CD14-positive monocyte (primary cell): ENCODE measurements at regions not wholly inside any gene's neighbourhood (a gene's known extent, or its start where the extent isn't known, plus 50 kb on each side); places are given as distances from the start of the nearest gene placed in this dataset.

Source experiments
- DNase-seq, 3 donors: peaks; one replicate each; pipeline ENCODE4 v3.0.0-alpha.2; 2011 to 2022
- H2AFZ ChIP-seq: 2 replicates; pipeline ENCODE4 v1.6.0; 2012; ENCODE audit warnings: mild to moderate bottlenecking, low read depth, low read length, inconsistent platforms; ENCODE audit not compliant: insufficient read depth, poor library complexity, severe bottlenecking
- H3K27ac ChIP-seq, 2 donors: 1 replicate in 1 of 2; 2 replicates in 1 of 2; pipeline ENCODE4 v1.5.1; 2012 to 2013; ENCODE audit warnings: low read length in 2 of 2, control low read depth in 1 of 2, inconsistent platforms in 1 of 2, low read depth in 1 of 2, mild to moderate bottlenecking in 1 of 2
- H3K27me3 ChIP-seq, 2 donors: one replicate each; pipeline versions ENCODE4 v1.6.0 to v1.6.1; 2011 to 2013; ENCODE audit warnings: low read length in 2 of 2; ENCODE audit not compliant: control insufficient read depth in 2 of 2, insufficient read depth in 2 of 2
- H3K36me3 ChIP-seq, 2 donors: replicated peaks in 1 of 2; 1 replicate in 1 of 2; 2 replicates in 1 of 2; pipeline versions ENCODE4 v1.5.1 to v1.6.1; 2012 to 2013; ENCODE audit warnings: low read length in 2 of 2, control low read depth in 1 of 2, inconsistent platforms in 1 of 2, mild to moderate bottlenecking in 1 of 2; ENCODE audit not compliant: insufficient read depth in 2 of 2, control insufficient read depth in 1 of 2
- H3K4me1 ChIP-seq, 2 donors: 1 replicate in 1 of 2; 2 replicates in 1 of 2; pipeline versions ENCODE4 v1.5.1 to v1.6.1; 2012 to 2013; ENCODE audit warnings: low read length in 2 of 2, control low read depth in 1 of 2, inconsistent platforms in 1 of 2, mild to moderate bottlenecking in 1 of 2, moderate library complexity in 1 of 2; ENCODE audit not compliant: insufficient read depth in 2 of 2, control insufficient read depth in 1 of 2
- H3K4me2 ChIP-seq: replicated peaks from 2 replicates; pipeline ENCODE3; 2012; ENCODE audit warnings: low read length, moderate library complexity, mild to moderate bottlenecking; ENCODE audit not compliant: poor library complexity, severe bottlenecking; ENCODE audit errors: extremely low read depth
- H3K4me3 ChIP-seq, 3 experiments: fragments of 200-600 bp in 1 of 3; sonication (generic) in 1 of 3; replicated peaks in 1 of 3; 1 replicate in 2 of 3; 2 replicates in 1 of 3; pipeline ENCODE4 v1.5.1; 2011 to 2013; ENCODE audit warnings: low read length in 3 of 3, mild to moderate bottlenecking in 3 of 3, control low read depth in 2 of 3, low read depth in 2 of 3, inconsistent platforms in 1 of 3, moderate library complexity in 1 of 3
- H3K79me2 ChIP-seq: 2 replicates; pipeline ENCODE4 v1.6.0; 2012; ENCODE audit warnings: mild to moderate bottlenecking, control low read depth, inconsistent platforms, low read length, moderate library complexity; ENCODE audit not compliant: insufficient read depth
- H3K9ac ChIP-seq: 2 replicates; pipeline ENCODE4 v1.6.0; 2017; ENCODE audit warnings: low read length, mild to moderate bottlenecking; ENCODE audit not compliant: insufficient read depth, poor library complexity, severe bottlenecking
- H3K9me3 ChIP-seq, 2 donors: replicated peaks in 1 of 2; 1 replicate in 1 of 2; 2 replicates in 1 of 2; pipeline versions ENCODE4 v1.5.1 to v1.6.1; 2012 to 2013; ENCODE audit warnings: low read length in 2 of 2, control low read depth in 1 of 2; ENCODE audit not compliant: control insufficient read depth in 1 of 2, insufficient read depth in 1 of 2
- H4K20me1 ChIP-seq: 2 replicates; pipeline ENCODE4 v1.6.0; 2012; ENCODE audit warnings: mild to moderate bottlenecking, low read length, control low read depth, moderate library complexity; ENCODE audit not compliant: insufficient read depth
- H3K27ac Mint-ChIP-seq, 7 donors: one replicate each; pipeline ENCODE4 v1.8.0; 2020; ENCODE audit warnings: mild to moderate bottlenecking in 7 of 7, mixed read lengths in 7 of 7, moderate library complexity in 6 of 7, inconsistent platforms in 2 of 7
- H3K27me3 Mint-ChIP-seq, 3 donors: one replicate each; pipeline ENCODE4 v1.8.0; 2021 to 2022; ENCODE audit warnings: low read depth in 3 of 3, mild to moderate bottlenecking in 3 of 3, mixed read lengths in 3 of 3, moderate library complexity in 3 of 3, inconsistent platforms in 1 of 3
- H3K36me3 Mint-ChIP-seq, 2 donors: one replicate each; pipeline ENCODE4 v1.8.0; 2020; ENCODE audit warnings: mixed read lengths in 2 of 2, inconsistent platforms in 1 of 2, mild to moderate bottlenecking in 1 of 2
- H3K4me1 Mint-ChIP-seq: one replicate; pipeline ENCODE4 v1.8.0; 2020; ENCODE audit warnings: mild to moderate bottlenecking, mixed read lengths
- H3K4me3 Mint-ChIP-seq, 2 donors: one replicate each; pipeline ENCODE4 v1.8.0; 2020; ENCODE audit warnings: mild to moderate bottlenecking in 2 of 2, mixed read lengths in 2 of 2, moderate library complexity in 1 of 2
- H3K9me3 Mint-ChIP-seq, 7 donors: one replicate each; pipeline ENCODE4 v1.8.0; 2020 to 2022; ENCODE audit warnings: mixed read lengths in 7 of 7, mild to moderate bottlenecking in 6 of 7, moderate library complexity in 6 of 7, inconsistent platforms in 2 of 7
- CTCF ChIP-seq: fragments of 200-600 bp; IDR thresholded peaks from one replicate; pipeline ENCODE4 v1.8.0; 2022; ENCODE audit warnings: antibody characterized with exemption, mild to moderate bottlenecking
- WGBS: methylation state at CpG from one replicate; pipeline ENCODE4 v1.1.5; 2013; ENCODE audit warnings: missing lambda C conversion rate; ENCODE audit not compliant: insufficient coverage; 5-methylcytosine and 5-hydroxymethylcytosine counted together
- intact Hi-C, 2 donors: fragments of 100-400 bp; cut with micrococcal nuclease; formaldehyde crosslinking; loops; one replicate each; pipeline versions ENCODE4 v1.15.0 to v1.15.1; 2023

- H3K4me3 Mint-ChIP-seq: no peak overlapping the region
- Histone ChIP-seq H2AFZ (no peak overlapping the region), H3K9me3 (no peaks in the 10 kb centered on the region), H3K9ac (no peak overlapping the region), H3K4me1 (no peaks in the 10 kb centered on the region), H3K79me2 (no peaks in the 10 kb centered on the region), H3K27ac (no peak overlapping the region), H3K27me3 (no peaks in the 10 kb centered on the region), H3K36me3 (no peaks in the 10 kb centered on the region), H3K4me3 (no peak overlapping the region), H3K4me2 (no peak overlapping the region), H4K20me1 (no peaks in the 10 kb centered on the region)
- peaks cover 1 to 6% (median 3%) of the 10 kb centered on the region in 3 donors for H3K27me3 Mint-ChIP-seq
- no peak for TF ChIP-seq CTCF
- no peak overlapping the region for H3K27ac Mint-ChIP-seq
- H3K4me1 Mint-ChIP-seq: no peaks in the 10 kb centered on the region
- peaks cover 0 to 5% (median 0%) of the 10 kb centered on the region in 7 donors for H3K9me3 Mint-ChIP-seq
- H3K36me3 Mint-ChIP-seq: no peaks in the 10 kb centered on the region
- DNase-seq: no peak
- intact Hi-C loops: no loop called here
- 100% methylated on average over 1 of the region's 4 CpGs for WGBS
Measured at GRCh38 chr19:28444362-28444761, 768.6 kb downstream of the UQCRFS1 start.

GRCh38 chr19:28443361-28443760, 769.6 kb downstream of the UQCRFS1 start:
- Mint-ChIP-seq H3K4me1 (no peaks in the 10 kb centered on the region), H3K27me3 (peaks cover 1 to 6% (median 4%) of the 10 kb centered on the region in 3 donors), H3K9me3 (peaks cover 0 to 5% (median 0%) of the 10 kb centered on the region in 7 donors), H3K4me3 (no peak overlapping the region), H3K36me3 (no peaks in the 10 kb centered on the region), H3K27ac (no peak overlapping the region)
- no peaks in the 10 kb centered on the region for H3K27me3 ChIP-seq
- no peak for TF ChIP-seq CTCF
- H3K9ac ChIP-seq: no peak overlapping the region
- 98% methylated on average over 6 of the region's 9 CpGs for WGBS
- intact Hi-C loops: no loop called here
- H3K27ac ChIP-seq: no peak overlapping the region
- H3K4me2 ChIP-seq: no peak overlapping the region
- H4K20me1 ChIP-seq: no peaks in the 10 kb centered on the region
- no peaks in the 10 kb centered on the region for H3K36me3 ChIP-seq
- no peaks in the 10 kb centered on the region for H3K9me3 ChIP-seq
- DNase-seq: no peak
- H3K4me3 ChIP-seq: no peak overlapping the region
- H2AFZ ChIP-seq: no peak overlapping the region
- no peaks in the 10 kb centered on the region for H3K4me1 ChIP-seq
- H3K79me2 ChIP-seq: no peaks in the 10 kb centered on the region
